Activated CD4-positive, alpha-beta T cell treated with anti-CD3 and anti-CD28 coated beads, Interleukin-2, Interleukin-6, amounts not matched to agents 100 ng/mL and 50 ng/mL, durations not matched to agents 16 hours and 8 hours (primary cell): ENCODE measurements at regions not wholly inside any gene's neighbourhood (a gene's known extent, or its start where the extent isn't known, plus 50 kb on each side); places are given as distances from the start of the nearest gene placed in this dataset.
"Not testable (repeated sequence)": the region's sequence is repeated elsewhere in the genome, so short reads cannot be mapped to it uniquely, and the experiment has no call there.

Experiments used
- DNase-seq: peaks from one replicate; pipeline ENCODE4 v3.0.0-alpha.2; 2020

DNA sequence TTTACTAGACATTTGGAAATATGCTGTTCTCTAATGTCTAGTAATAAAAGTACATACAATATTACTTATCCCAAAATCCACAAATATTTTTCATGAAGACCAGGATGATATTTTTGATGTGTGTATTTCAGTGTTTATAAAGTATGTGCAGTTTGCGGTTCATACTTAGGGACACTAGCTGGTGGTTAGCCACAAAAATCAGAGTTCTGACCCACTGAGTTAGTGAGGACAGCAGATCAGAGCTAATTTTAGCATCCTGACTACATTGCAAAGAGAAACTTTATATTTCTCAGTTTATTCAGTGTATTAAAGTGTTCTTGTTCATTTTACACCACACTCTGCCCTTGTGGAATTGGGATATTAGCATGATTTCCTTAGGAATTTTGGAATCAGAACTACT is 655.3 kb downstream of the HTR1A start:
- no peak for DNase-seq

GRCh38 chr5:63293317-63293716 is 668.9 kb downstream of the HTR1A start:
- DNase-seq, result no peak

DNA sequence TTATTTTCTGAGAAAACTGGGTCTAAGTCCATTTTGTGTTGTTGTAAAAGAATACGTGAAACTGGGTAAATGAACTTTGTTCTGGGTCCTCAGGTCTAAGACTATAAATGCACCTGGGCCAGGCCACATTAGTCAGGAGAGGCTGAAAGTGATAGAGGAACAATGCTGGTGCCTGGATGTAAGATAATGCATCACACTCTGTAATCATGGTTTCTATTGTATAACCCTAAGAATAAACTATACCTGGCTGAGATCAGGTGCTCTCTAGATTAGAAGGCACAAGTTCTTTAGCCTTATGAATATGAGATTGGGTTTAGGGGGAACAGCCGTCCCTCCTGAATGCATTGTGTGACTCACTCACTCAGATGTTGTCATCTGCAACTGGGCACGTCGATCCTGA is 675.5 kb downstream of the HTR1A start:
- DNase-seq, result no peak

DNA sequence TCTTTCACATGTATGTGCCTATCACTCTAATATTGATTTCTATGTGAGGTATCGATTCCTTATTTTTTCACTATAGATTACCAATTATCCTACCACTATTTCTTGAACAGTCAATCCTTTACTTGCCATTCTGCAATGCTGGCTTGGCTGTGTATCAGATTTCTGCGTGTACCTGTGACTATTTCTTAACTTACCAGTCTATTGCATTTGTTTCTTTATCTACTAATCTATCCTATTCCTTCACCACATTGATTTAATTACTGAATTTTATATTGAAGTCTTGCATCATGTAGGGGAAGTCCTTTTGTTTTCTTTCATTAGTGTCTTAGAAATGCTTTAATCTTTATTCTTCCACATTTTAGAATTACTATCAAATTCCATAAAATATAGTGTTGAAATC is 684.8 kb downstream of the LRRC70 start:
- no peak for DNase-seq

GRCh38 chr5:63262185-63262981 is 683.8 kb downstream of the LRRC70 start:
- no peak for DNase-seq

GRCh38 chr5:63261695-63262094 is 683.1 kb downstream of the LRRC70 start:
- DNase-seq, result no peak

GRCh38 chr5:63255594-63255993 is 677.0 kb downstream of the LRRC70 start:
- no peak for DNase-seq

- DNase-seq, result no peak
Observed at GRCh38 chr5:63250939-63251338, 672.3 kb downstream of the LRRC70 start.

DNA sequence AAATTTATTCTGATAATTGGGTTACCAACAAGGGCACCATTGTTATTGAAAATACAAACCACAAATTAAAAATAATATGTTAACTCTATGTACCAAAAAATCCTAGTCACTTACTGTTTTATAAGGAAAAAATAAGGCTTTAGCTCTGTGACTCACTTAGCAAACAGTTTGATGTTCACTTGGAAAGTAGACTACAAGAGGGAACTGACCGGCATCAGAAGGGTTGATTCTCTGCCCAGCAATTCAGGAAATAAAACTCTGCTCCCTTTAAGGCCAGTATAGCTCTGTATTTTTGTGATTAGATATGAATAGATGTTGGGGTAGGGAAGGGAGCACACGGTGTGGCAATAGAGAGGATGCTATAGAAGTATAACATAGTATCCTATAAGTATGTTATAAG is 671.3 kb downstream of the LRRC70 start:
- DNase-seq, result no peak

- no peak for DNase-seq
Observed at GRCh38 chr5:63247651-63248050, 669.0 kb downstream of the LRRC70 start.

GRCh38 chr5:63245271-63245670 is 666.7 kb downstream of the LRRC70 start:
- no peak for DNase-seq

GRCh38 chr5:63240063-63240755 is 661.6 kb downstream of the LRRC70 start:
- no peak for DNase-seq

- DNase-seq, result no peak
Observed at GRCh38 chr5:63233911-63234310, 655.3 kb downstream of the LRRC70 start.

DNA sequence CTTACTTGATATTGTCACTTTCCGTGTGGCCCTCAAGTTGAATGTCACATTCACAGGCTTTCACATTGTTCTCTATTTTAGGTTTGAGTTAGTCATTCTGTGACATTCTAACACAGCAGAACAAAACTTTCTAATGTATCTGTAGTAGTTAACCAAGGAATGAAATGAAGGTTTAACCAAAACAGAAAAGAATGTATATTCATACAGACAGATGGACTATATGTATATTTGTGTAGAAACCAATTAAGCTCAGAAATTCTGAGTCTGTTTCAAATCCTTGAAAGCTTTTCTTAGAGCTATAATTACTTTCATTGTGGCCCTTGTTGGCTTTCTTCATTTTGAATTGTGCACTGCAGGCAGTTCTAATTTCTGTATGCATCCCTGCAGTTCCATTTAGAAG is 654.7 kb downstream of the LRRC70 start:
- no peak for DNase-seq

DNA sequence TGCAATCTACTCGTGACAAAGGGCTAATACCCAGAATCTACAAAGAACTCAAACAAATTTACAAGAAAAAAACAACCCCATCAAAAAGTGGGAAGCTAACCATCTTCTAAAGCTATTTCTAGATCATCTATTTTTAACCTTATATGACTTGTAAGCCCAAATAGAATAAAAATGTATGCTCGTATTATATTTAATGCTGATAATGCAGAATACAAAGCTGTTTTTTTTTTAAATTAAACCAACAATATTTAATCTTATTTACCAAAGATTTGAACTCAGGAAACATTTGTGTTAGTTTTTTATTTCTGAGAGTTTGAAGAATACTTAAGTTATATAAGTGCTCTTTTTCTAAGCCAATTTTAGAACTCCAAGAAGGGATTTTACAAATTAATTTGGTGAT is 652.1 kb downstream of the LRRC70 start:
- DNase-seq, result no peak

DNA sequence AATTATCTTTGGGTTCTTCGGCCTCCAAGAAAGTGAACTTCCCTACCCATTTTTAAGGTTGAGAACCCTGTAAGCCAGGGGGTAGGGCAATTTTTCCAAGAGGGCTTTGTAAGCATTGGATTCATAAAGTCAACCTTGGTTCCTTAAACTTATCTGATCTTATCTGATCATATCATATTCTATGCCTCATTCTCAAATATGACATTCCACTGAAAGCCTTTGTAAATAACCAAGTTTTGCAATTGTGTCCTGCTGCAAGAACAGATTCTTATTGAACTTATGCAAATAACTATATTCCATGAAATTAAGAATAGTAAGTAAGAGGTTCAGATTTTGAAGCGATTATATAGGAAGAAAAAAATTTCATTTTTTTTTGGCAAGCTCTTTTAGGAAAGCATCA is 649.5 kb downstream of the LRRC70 start:
- no peak for DNase-seq

GRCh38 chr5:63220244-63220643 is 641.6 kb downstream of the LRRC70 start:
- no peak for DNase-seq

GRCh38 chr5:63217422-63217821 is 638.8 kb downstream of the LRRC70 start:
- no peak for DNase-seq

GRCh38 chr5:63213256-63213655 is 634.6 kb downstream of the LRRC70 start:
- DNase-seq, result no peak

DNA sequence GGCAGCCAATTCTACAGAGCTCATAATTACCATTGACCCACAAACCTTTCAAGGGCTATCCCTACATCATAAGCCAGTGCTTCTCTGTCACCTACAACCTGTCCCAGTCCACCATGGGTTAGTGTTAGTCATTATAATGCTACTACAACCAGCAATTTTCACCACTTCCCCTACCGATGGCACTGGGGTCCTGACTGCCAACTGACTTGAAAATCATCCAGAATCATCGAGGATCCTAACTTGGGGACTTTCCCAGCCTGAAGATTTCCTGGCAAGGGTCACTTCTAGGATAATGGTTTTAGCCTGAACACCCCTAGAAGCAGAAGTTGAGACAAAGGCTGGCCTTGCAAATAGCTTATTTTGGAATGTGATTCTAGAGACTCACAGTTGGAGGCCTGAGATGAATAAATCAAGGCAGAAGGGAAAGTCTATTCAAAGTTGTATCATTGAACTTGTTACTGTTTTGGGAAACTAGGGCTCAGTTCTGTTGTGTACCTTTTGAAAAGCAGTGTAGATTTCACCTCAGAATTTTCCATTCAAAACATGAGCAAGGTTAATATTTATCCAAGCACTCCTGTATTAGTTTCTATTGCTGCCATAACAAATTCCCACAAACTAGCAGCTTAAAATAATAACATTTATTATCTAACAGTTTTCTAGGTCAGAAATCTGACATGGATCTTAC is 633.0 kb downstream of the LRRC70 start:
- no peak for DNase-seq

DNA sequence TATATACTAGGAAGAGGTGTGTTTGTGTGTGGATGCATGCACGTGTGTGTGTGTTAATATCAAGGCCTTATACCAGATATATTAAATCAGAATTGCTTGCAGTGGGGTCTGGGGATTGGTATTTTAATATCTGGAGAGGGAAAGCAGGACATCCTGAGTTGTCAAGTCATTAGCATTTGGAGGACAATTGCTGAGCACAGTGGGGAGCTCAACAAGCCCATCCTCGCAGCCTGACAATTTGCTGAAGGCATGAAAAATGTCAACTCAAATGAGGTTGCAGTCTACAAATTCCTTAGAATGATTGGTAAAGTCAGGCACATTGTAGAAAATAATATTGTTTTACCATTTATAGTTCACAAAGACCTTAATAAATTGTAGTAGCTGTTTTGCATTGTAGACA is 627.4 kb downstream of the LRRC70 start:
- no peak for DNase-seq

DNA sequence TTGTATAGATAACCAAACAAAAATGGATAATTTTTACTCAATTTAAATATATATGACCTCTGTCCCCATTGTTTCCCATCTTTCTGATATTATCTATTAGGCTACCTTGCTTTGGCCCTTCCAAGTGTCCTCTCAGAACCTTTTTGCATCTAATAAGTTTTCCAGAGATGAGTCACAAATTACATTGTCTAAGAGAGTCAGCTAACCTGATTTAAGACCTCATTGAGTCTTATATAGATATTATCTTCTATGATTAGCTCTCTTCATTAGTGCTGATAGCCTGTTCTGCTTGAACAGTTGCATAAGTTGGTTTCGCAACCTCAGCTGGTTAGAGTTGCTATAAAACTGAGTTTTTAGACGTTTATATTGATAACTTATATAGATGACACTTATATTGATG is 623.1 kb downstream of the LRRC70 start:
- DNase-seq, result no peak

- DNase-seq, result no peak
Observed at GRCh38 chr5:63194126-63194525, 615.5 kb downstream of the LRRC70 start.

DNA sequence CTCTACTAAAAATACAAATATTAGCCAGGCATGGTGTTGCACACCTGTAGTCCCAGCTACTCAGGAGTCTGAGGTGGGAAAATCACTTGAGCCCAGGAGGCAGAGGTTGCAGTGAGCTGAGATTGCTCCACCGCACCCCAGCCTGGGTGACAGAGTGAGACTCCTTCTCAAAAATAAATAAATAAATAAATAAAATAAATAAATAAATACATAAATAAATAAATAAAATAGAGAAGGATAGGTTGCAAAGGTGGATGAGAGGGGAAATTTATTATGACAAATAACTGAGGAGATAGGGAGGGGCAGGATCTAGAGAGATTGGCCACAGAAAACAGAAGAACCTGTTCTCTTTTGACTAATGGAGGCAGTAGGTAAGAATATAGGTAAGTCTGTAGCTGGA is 601.6 kb downstream of the LRRC70 start:
- DNase-seq, result not testable (repeated sequence)
